ENCODE measurements at regions not wholly inside any gene's neighbourhood (a gene's known extent, or its start where the extent isn't known, plus 50 kb on each side); places are given as distances from the start of the nearest gene placed in this dataset.

DNA sequence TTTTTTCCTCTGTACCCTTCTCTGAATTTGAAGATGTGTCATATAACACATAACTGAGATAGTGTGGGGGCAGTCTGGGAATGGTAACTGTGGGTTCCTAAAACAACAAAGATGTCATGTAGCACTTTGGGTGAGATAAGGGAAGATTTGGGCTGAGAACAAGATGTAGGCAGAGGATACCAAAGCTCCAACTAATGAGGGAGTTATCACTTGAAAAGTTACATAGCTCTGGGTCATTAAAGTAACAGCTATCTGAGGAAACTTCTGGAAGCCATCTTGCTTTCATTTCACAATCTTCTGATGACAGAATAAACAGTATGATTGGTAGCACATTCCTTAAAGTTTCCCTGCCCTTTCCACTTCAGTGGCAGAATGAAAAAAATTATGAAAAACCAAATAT is 255.4 kb downstream of the TBX18 start:
- Histone ChIP-seq H3K36me3 (ENCODE audit: control insufficient read depth, low read length) (no peaks in the 10 kb centered on the region), H3F3A (ENCODE audit: control insufficient read depth, insufficient read depth) (no peaks in the 10 kb centered on the region), H4K20me1 (ENCODE audit: control insufficient read depth, insufficient read depth, low read depth, low read length) (no peaks in the 10 kb centered on the region), H3K9me3 (ENCODE audit: control insufficient read depth, insufficient read depth, low read length) (no peaks in the 10 kb centered on the region), H3K4me1 (ENCODE audit: control insufficient read depth, low read length) (no peaks in the 10 kb centered on the region), H3K27ac (ENCODE audit: low read depth, low read length) (no peak overlapping the region), H3K27me3 (ENCODE audit: control insufficient read depth, low read length) (no peaks in the 10 kb centered on the region), H3K4me3 (ENCODE audit: low read length) (no peak overlapping the region), H3K9me2 (replicated peaks; ENCODE audit: control insufficient read depth, low read length) (no peaks in the 10 kb centered on the region), H3K79me2 (ENCODE audit: control insufficient read depth, low read length) (no peaks in the 10 kb centered on the region), H3K4me2 (ENCODE audit: low read length) (no peak overlapping the region)
- TF ChIP-seq CTCF (IDR thresholded peaks at IDR 0.05; ENCODE audit: low read depth, low read length, poor library complexity, severe bottlenecking) (no peak), EZH2phosphoT487 (IDR thresholded peaks at IDR 0.05; ENCODE audit: borderline replicate concordance, low read length) (no peak)

- no peaks in the 10 kb centered on the region for H3K79me2 ChIP-seq (ENCODE audit: control insufficient read depth, low read length)
- no peak for TF ChIP-seq EZH2phosphoT487 (IDR thresholded peaks at IDR 0.05; ENCODE audit: borderline replicate concordance, low read length)
- no peak for TF ChIP-seq CTCF (IDR thresholded peaks at IDR 0.05; ENCODE audit: low read depth, low read length, poor library complexity, severe bottlenecking)
- H3K4me1 ChIP-seq (ENCODE audit: control insufficient read depth, low read length) = no peaks in the 10 kb centered on the region
- no peak overlapping the region for H3K4me3 ChIP-seq (ENCODE audit: low read length)
- no peaks in the 10 kb centered on the region for H3K9me2 ChIP-seq (replicated peaks; ENCODE audit: control insufficient read depth, low read length)
- H3K27me3 ChIP-seq (ENCODE audit: control insufficient read depth, low read length) = no peaks in the 10 kb centered on the region
- no peaks in the 10 kb centered on the region for H4K20me1 ChIP-seq (ENCODE audit: control insufficient read depth, insufficient read depth, low read depth, low read length)
- H3K36me3 ChIP-seq (ENCODE audit: control insufficient read depth, low read length) = no peaks in the 10 kb centered on the region
- H3K4me2 ChIP-seq (ENCODE audit: low read length) = no peak overlapping the region
- no peaks in the 10 kb centered on the region for H3F3A ChIP-seq (ENCODE audit: control insufficient read depth, insufficient read depth)
- no peaks in the 10 kb centered on the region for H3K9me3 ChIP-seq (ENCODE audit: control insufficient read depth, insufficient read depth, low read length)
- no peak overlapping the region for H3K27ac ChIP-seq (ENCODE audit: low read depth, low read length)
Measured at GRCh38 chr6:84508334-84508733, 256.1 kb downstream of the TBX18 start.

- TF ChIP-seq CTCF (IDR thresholded peaks at IDR 0.05; ENCODE audit: low read depth, low read length, poor library complexity, severe bottlenecking) (no peak), EZH2phosphoT487 (IDR thresholded peaks at IDR 0.05; ENCODE audit: borderline replicate concordance, low read length) (no peak)
Measured at GRCh38 chr6:84504025-84504424, 260.4 kb downstream of the TBX18 start.

GRCh38 chr6:84501315-84501714 is 263.1 kb downstream of the TBX18 start:
- no peak overlapping the region for H3K4me3 ChIP-seq (ENCODE audit: low read length)

More at GRCh38 chr6:84504025-84504424, 260.4 kb downstream of the TBX18 start:
- Histone ChIP-seq H3K36me3 (ENCODE audit: control insufficient read depth, low read length) (no peaks in the 10 kb centered on the region), H3K79me2 (ENCODE audit: control insufficient read depth, low read length) (no peaks in the 10 kb centered on the region), H3K4me3 (ENCODE audit: low read length) (no peak overlapping the region), H3K27ac (ENCODE audit: low read depth, low read length) (no peak overlapping the region), H3F3A (ENCODE audit: control insufficient read depth, insufficient read depth) (no peaks in the 10 kb centered on the region), H3K9me2 (replicated peaks; ENCODE audit: control insufficient read depth, low read length) (no peaks in the 10 kb centered on the region), H3K27me3 (ENCODE audit: control insufficient read depth, low read length) (no peaks in the 10 kb centered on the region), H3K9me3 (ENCODE audit: control insufficient read depth, insufficient read depth, low read length) (no peaks in the 10 kb centered on the region), H3K4me1 (ENCODE audit: control insufficient read depth, low read length) (no peaks in the 10 kb centered on the region), H3K4me2 (ENCODE audit: low read length) (no peak overlapping the region), H4K20me1 (ENCODE audit: control insufficient read depth, insufficient read depth, low read depth, low read length) (no peaks in the 10 kb centered on the region)

More at GRCh38 chr6:84501315-84501714, 263.1 kb downstream of the TBX18 start:
- H3K4me2 ChIP-seq (ENCODE audit: low read length) = no peak overlapping the region
- H3K9me3 ChIP-seq (ENCODE audit: control insufficient read depth, insufficient read depth, low read length) = no peaks in the 10 kb centered on the region
- no peaks in the 10 kb centered on the region for H3F3A ChIP-seq (ENCODE audit: control insufficient read depth, insufficient read depth)
- TF ChIP-seq CTCF (IDR thresholded peaks at IDR 0.05; ENCODE audit: low read depth, low read length, poor library complexity, severe bottlenecking) = no peak
- TF ChIP-seq EZH2phosphoT487 (IDR thresholded peaks at IDR 0.05; ENCODE audit: borderline replicate concordance, low read length) = no peak
- H4K20me1 ChIP-seq (ENCODE audit: control insufficient read depth, insufficient read depth, low read depth, low read length) = no peaks in the 10 kb centered on the region
- H3K27ac ChIP-seq (ENCODE audit: low read depth, low read length) = no peak overlapping the region
- H3K9me2 ChIP-seq (replicated peaks; ENCODE audit: control insufficient read depth, low read length) = no peaks in the 10 kb centered on the region
- no peaks in the 10 kb centered on the region for H3K36me3 ChIP-seq (ENCODE audit: control insufficient read depth, low read length)
- no peaks in the 10 kb centered on the region for H3K27me3 ChIP-seq (ENCODE audit: control insufficient read depth, low read length)
- no peaks in the 10 kb centered on the region for H3K79me2 ChIP-seq (ENCODE audit: control insufficient read depth, low read length)
- H3K4me1 ChIP-seq (ENCODE audit: control insufficient read depth, low read length) = no peaks in the 10 kb centered on the region
